ENCODE measurements at regions not wholly inside any gene's neighbourhood (a gene's known extent, or its start where the extent isn't known, plus 50 kb on each side); places are given as distances from the start of the nearest gene placed in this dataset.

DNA sequence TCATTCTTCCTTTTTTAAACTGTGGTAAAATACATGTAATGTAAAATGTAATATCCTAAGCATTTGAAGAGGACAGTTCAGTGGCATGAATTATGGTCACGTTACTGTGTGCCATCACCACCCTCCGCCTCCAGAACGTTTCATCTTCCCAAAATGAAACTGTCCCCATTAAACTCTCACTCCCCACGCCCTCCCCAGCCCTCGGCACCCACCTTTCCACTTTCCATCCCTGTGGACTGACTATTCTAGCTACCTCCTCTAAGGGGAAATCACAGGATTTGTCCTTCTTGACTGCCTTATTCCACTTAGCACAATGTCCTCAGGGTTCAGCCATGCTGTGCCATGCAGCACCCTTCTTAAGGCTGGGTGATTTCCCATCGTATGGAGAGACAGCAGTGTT is 1509.5 kb downstream of the BRD1 start:
- H3K27me3 ChIP-seq (replicated peaks; ENCODE audit: insufficient read depth), result no peaks in the 10 kb centered on the region
- no peaks in the 10 kb centered on the region for H3K9me3 ChIP-seq
- TF ChIP-seq, protein P1, sequence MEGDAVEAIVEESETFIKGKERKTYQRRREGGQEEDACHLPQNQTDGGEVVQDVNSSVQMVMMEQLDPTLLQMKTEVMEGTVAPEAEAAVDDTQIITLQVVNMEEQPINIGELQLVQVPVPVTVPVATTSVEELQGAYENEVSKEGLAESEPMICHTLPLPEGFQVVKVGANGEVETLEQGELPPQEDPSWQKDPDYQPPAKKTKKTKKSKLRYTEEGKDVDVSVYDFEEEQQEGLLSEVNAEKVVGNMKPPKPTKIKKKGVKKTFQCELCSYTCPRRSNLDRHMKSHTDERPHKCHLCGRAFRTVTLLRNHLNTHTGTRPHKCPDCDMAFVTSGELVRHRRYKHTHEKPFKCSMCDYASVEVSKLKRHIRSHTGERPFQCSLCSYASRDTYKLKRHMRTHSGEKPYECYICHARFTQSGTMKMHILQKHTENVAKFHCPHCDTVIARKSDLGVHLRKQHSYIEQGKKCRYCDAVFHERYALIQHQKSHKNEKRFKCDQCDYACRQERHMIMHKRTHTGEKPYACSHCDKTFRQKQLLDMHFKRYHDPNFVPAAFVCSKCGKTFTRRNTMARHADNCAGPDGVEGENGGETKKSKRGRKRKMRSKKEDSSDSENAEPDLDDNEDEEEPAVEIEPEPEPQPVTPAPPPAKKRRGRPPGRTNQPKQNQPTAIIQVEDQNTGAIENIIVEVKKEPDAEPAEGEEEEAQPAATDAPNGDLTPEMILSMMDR (IDR thresholded peaks at IDR 0.05), result no peak
- no peak for DNase-seq (ENCODE audit: low spot score)
- no peak overlapping the region for H3K27ac ChIP-seq
- H3K36me3 ChIP-seq, result no peaks in the 10 kb centered on the region
- no peak overlapping the region for H3K4me3 ChIP-seq
- ATAC-seq (ENCODE audit: insufficient number of reproducible peaks, low FRiP score, low read depth), result no peak
- no peaks in the 10 kb centered on the region for H3K4me1 ChIP-seq (ENCODE audit: control insufficient read depth in 1 of 2, low read depth in 2 of 2)

GRCh38 chr22:48316257-48317250 is 1511.1 kb downstream of the BRD1 start:
- ATAC-seq (ENCODE audit: insufficient number of reproducible peaks, low FRiP score, low read depth), result no peak
- H3K27me3 ChIP-seq (replicated peaks; ENCODE audit: insufficient read depth), result no peaks in the 10 kb centered on the region
- TF ChIP-seq, protein P1 (IDR thresholded peaks at IDR 0.05), result no peak

DNA sequence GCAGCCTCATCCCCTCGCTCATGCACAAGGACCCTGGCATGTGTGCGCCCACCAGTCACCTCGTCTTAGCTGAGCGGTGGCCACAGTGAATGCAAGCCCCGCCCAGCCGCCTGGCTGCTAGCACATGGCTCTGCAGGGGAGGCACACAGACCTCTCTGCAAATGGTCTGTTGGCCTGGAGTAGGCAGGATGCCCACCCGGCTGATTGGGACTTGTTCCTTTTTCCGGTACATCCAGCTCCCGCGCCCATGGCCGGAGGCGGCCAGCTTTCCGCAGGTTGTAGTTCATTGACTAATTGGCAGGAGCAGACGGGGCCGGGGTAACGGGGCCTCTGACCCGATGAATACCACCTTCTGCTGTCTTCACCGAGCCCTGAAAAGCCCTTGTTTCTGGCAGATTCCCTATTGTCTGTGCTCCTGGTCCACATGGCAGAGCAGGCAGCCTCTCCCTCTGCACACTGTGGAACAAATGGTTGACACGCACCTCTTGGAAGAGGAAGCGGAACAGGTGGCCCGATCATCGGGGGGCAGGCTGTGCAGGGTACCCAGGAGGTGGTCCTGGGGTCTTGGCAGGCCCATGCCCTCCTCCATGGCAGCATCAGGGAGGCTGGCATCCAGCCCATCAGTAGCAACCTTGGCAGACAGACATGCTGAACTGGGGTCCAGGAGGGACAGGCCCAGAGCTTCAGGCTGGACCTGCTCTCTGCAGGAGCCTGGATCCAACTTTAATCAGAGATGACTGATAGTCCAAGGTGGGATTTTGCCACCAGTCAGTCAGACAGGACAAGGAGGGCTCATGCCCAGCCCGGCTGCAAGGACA is 1512.0 kb downstream of the BRD1 start:
- DNase-seq (ENCODE audit: low spot score), result no peak
- Histone ChIP-seq H3K4me1 (ENCODE audit: control insufficient read depth in 1 of 2, low read depth in 2 of 2) (no peaks in the 10 kb centered on the region), H3K9me3 (peaks cover 7% of the 10 kb centered on the region), H3K27me3 (replicated peaks; ENCODE audit: insufficient read depth) (no peaks in the 10 kb centered on the region), H3K4me3 (no peak overlapping the region), H3K36me3 (no peaks in the 10 kb centered on the region), H3K27ac (no peak overlapping the region)
- TF ChIP-seq, protein P1 (IDR thresholded peaks at IDR 0.05), result no peak
- ATAC-seq (ENCODE audit: insufficient number of reproducible peaks, low FRiP score, low read depth), result no peak

More at GRCh38 chr22:48316257-48317250, 1511.1 kb downstream of the BRD1 start:
- Histone ChIP-seq H3K27ac (no peak overlapping the region), H3K4me3 (no peak overlapping the region), H3K9me3 (peaks cover 7% of the 10 kb centered on the region), H3K4me1 (ENCODE audit: control insufficient read depth in 1 of 2, low read depth in 2 of 2) (no peaks in the 10 kb centered on the region), H3K36me3 (no peaks in the 10 kb centered on the region)
- DNase-seq (ENCODE audit: low spot score), result no peak

DNA sequence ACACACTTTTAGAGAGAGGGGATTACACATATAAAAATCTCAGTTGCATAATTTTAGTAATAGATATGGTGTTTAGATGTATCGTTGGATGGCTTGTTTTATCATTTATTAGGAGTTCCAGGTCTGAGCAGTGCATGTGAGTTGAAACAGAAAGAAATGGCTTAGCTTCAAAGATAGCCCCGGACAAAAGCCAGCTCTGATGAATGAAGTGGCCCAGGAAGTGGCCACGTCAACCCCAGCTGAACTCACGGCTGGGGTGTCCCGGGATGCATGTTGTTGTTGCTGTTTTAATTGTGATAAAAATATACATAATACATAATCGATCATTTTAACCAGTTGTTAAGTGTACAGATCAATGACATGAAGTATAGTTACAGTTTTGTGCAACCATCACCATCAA is 1513.6 kb downstream of the BRD1 start:
- Histone ChIP-seq H3K4me3 (no peak overlapping the region), H3K4me1 (ENCODE audit: control insufficient read depth in 1 of 2, low read depth in 2 of 2) (no peaks in the 10 kb centered on the region), H3K36me3 (no peaks in the 10 kb centered on the region), H3K27ac (no peak overlapping the region), H3K9me3 (peaks cover 7% of the 10 kb centered on the region), H3K27me3 (replicated peaks; ENCODE audit: insufficient read depth) (no peaks in the 10 kb centered on the region)
- DNase-seq (ENCODE audit: low spot score), result no peak
- no peak for ATAC-seq (ENCODE audit: insufficient number of reproducible peaks, low FRiP score, low read depth)
- TF ChIP-seq, protein P1 (IDR thresholded peaks at IDR 0.05), result no peak
